Choroid plexus epithelial cell (primary cell): ENCODE measurements at regions not wholly inside any gene's neighbourhood (a gene's known extent, or its start where the extent isn't known, plus 50 kb on each side); places are given as distances from the start of the nearest gene placed in this dataset.
A peak's percentile ranks its signal among the peaks of the same experiment; 100 is the strongest.

Experiments used
- DNase-seq: peaks from one replicate; pipeline ENCODE4 v3.0.0-alpha.2; 2010; ENCODE audit warnings: low read depth
- H3K4me3 ChIP-seq: 2 replicates; pipeline ENCODE4 v1.5.1; 2011; ENCODE audit warnings: low read depth, mild to moderate bottlenecking, control low read depth, low read length, moderate library complexity
- TF ChIP-seq, protein P1 (sequence below): conservative IDR thresholded peaks from 2 replicates; pipeline ENCODE4 v1.5.1; 2011; ENCODE audit warnings: low read depth, mild to moderate bottlenecking, control low read depth, inconsistent platforms, low read length, moderate library complexity

DNA sequence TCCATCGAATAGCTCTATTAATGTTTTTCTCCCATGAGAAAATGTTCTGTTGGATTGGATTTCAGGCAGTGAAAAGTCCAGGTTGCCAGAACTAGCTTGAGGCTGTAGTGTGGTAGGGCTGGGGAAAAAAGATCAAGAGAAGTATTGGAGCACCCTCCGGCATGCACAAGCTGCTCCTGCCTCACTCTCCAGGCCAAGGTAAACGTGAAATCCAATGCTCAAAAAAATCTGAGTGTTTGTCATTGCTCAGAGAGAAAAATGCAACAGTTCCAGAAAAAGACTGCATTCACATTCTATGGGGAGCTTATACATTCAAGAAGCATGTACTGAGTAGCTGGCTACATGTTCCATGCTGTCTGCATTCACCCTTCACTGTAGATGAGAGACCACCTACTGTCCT is 680.9 kb upstream of the TBX3 start:
- no peak overlapping the region for H3K4me3 ChIP-seq
- TF ChIP-seq, protein P1, sequence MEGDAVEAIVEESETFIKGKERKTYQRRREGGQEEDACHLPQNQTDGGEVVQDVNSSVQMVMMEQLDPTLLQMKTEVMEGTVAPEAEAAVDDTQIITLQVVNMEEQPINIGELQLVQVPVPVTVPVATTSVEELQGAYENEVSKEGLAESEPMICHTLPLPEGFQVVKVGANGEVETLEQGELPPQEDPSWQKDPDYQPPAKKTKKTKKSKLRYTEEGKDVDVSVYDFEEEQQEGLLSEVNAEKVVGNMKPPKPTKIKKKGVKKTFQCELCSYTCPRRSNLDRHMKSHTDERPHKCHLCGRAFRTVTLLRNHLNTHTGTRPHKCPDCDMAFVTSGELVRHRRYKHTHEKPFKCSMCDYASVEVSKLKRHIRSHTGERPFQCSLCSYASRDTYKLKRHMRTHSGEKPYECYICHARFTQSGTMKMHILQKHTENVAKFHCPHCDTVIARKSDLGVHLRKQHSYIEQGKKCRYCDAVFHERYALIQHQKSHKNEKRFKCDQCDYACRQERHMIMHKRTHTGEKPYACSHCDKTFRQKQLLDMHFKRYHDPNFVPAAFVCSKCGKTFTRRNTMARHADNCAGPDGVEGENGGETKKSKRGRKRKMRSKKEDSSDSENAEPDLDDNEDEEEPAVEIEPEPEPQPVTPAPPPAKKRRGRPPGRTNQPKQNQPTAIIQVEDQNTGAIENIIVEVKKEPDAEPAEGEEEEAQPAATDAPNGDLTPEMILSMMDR, result no peak
- no peak for DNase-seq

DNA sequence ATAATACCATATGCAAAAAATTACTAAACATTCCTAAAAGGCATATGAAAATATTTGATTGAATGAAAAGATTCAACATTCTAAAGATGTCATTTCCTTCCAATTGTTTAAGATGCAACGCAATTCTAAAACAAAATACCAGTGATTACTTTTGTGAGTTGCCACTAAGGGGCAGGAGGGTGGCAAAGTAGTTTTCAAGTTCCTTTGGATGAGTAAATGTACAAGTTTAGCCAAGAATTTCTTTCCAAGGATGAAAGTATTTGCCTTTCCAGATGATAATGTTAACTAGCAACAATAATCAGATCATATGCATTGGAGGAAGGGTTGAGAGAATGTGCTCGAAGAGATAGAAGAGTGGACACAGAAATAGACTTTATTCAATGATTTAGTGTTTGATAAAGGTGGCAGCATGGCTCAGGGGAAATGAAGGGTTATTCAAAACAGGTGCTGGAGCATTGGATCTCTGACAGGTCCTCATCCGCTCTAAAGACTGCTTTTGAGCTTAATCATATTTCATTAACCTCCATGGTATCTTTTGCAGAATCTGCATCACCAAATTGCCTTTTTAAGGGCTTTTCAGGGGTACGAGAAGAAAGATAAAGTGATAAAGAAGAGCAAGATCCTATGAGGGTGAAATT is 678.5 kb upstream of the TBX3 start:
- no peak for DNase-seq
- H3K4me3 ChIP-seq, result no peak overlapping the region
- TF ChIP-seq, protein P1, result no peak

DNA sequence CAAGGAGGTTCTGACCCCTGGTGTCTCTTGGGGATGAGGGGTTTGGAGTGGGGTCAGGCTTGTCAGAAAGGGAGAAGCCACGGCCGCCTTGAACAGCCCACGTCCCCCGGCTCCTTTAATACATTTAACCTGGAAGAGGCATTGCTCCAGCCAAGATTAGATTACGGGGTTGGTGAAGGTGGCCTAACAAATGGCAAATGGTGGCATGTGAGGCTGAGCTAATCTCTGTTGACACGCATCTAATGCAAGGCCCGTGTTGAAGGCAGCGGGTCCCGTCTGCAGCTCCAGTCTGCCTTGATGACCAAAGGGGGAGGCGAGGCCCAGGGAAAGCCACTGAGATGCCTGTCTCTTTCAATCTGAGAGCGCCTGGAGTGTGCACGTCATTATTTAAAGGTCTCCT is 673.7 kb upstream of the TBX3 start:
- no peak overlapping the region for H3K4me3 ChIP-seq
- DNase-seq, result no peak
- TF ChIP-seq, protein P1, result no peak

DNA sequence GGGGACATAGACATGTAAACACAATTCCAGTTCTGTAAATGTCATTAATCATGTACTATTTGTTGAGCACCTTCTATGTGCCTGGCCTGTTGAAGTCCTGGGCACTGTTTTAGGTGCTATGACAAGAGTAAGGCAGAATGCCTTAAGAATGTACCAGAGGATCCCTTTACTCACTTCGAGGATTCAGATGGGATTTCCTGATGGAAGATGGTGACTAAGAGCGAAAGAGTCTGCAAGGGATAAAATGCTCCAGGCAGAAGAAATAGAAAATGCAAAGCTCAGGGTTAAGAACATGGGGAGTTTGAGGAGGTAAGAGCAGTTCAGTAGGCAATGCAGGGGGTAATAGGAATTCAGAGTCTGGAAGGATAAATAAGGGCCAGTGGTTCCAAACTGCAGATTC is 671.3 kb upstream of the TBX3 start:
- H3K4me3 ChIP-seq, result no peak overlapping the region
- TF ChIP-seq, protein P1, result no peak
- DNase-seq, result no peak

DNA sequence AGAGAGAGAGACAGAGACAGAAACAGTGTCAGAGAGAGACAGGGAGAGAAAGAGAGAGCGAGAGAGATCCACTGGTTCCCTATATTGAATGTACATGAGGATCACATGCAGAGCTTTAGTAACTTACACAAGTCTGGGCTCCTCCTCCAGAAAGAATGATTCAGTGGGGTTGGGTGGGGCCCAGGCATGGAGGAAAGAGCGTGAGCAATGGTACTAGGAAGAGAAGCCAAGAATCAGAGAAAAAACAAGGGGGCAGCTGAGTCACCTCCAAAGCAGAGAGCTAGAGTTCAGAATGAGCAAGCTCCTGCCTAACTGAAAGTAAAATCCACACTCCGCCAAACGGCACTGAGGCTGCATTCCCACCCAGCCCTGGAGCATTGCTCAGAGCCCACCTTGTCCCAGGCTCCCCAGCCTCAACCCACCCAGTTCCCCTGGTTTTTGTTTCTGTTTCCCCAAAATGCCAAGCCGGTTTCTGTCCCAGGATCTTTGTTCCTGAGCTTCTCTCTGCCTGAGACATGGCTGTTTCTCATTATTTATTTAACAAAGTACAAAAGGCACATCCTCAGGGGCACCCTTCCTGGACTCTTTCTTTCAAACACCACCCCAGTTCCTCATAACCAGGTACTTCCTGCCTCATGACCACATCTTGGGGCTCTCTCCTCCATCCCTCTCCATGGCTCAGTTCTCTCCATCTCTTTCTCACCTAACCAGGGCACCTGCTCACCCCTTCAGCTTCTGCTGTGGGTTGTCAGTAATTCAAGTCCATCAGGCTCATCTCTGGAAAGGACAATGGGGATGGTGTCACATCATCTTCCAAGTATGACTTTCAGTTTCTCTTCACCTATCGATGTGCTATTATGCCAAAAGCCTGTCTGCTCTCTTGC is 670.3 kb upstream of the TBX3 start:
- peak; percentile 98 for DNase-seq
- peak overlapping the region; percentile 59 for H3K4me3 ChIP-seq
- TF ChIP-seq, protein P1, result no peak

DNA sequence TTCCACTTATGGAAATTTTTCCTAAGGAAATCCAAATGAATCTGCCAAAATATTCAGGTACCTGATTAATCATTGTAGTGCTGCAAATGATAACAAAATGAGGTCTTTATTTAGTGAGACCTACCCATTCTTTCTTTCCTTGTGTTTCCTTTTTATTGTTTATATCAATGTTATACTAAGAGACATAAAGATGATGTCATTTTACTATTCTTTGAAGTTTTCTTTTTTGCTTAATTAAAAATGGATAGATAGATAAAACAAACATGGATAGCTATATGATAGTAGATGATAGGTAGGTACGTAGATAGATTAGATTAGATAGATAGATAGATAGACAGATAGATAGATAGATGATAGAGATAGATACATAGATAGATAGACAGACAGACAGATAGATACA is 669.5 kb upstream of the TBX3 start:
- no peak for DNase-seq
- no peak overlapping the region for H3K4me3 ChIP-seq
- TF ChIP-seq, protein P1, result no peak
